Hepatocyte (in vitro differentiated cells): ENCODE measurements at regions not wholly inside any gene's neighbourhood (a gene's known extent, or its start where the extent isn't known, plus 50 kb on each side); places are given as distances from the start of the nearest gene placed in this dataset.

ENCODE experiments used
- CTCF ChIP-seq: fragments of 200-600 bp; sonication (generic); IDR thresholded peaks from 2 replicates; pipeline ENCODE4 v1.5.1; 2016; ENCODE audit warnings: antibody characterized with exemption, mild to moderate bottlenecking; ENCODE audit not compliant: poor library complexity
- EZH2 ChIP-seq: fragments of 200-600 bp; sonication (generic); IDR thresholded peaks from 2 replicates; pipeline ENCODE4 v1.6.1; 2016; ENCODE audit warnings: antibody characterized with exemption, mild to moderate bottlenecking, borderline replicate concordance

- TF ChIP-seq CTCF, result no peak
- TF ChIP-seq EZH2, result no peak
Measured at GRCh38 chr1:188551176-188551575, 1722.4 kb downstream of the PLA2G4A start.
